ENCODE measurements at regions not wholly inside any gene's neighbourhood (a gene's known extent, or its start where the extent isn't known, plus 50 kb on each side); places are given as distances from the start of the nearest gene placed in this dataset.

DNA sequence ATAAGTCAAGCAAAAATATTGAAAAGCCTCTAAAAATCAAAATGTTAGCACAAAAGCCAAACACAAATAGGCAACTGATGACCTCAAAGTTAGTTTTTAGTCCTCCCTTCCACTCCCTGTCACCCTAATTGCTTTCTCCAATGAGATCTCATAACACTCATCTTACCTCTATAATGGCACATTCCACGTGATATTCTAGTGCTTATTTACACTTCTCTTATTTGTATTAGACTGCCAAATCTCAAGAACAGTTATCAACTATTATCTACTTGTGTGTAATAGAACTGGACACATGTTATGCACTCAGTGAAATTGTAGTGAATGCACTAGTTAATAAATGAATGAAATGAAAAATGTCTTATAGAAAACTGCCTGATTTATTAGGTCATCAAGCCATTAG lies 55.5 kb upstream of the AVPR1A start:
- TF ChIP-seq RAD21 (IDR thresholded peaks at IDR 0.05; ENCODE audit: low read depth): no peak
- no peak for TF ChIP-seq TEAD4 (IDR thresholded peaks at IDR 0.05)
- no peak for TF ChIP-seq EGR1 (IDR thresholded peaks at IDR 0.05)
